ENCODE measurements at regions not wholly inside any gene's neighbourhood (a gene's known extent, or its start where the extent isn't known, plus 50 kb on each side); places are given as distances from the start of the nearest gene placed in this dataset.

- no peak for TF ChIP-seq EZH2 (IDR thresholded peaks at IDR 0.05; ENCODE audit: low read depth)
- TF ChIP-seq CTCF (conservative IDR thresholded peaks at IDR 0.05): no peak
Measured at GRCh38 chr2:12232876-12233275, 483.9 kb upstream of the TRIB2 start.
